ENCODE measurements at regions not wholly inside any gene's neighbourhood (a gene's known extent, or its start where the extent isn't known, plus 50 kb on each side); places are given as distances from the start of the nearest gene placed in this dataset.

DNA sequence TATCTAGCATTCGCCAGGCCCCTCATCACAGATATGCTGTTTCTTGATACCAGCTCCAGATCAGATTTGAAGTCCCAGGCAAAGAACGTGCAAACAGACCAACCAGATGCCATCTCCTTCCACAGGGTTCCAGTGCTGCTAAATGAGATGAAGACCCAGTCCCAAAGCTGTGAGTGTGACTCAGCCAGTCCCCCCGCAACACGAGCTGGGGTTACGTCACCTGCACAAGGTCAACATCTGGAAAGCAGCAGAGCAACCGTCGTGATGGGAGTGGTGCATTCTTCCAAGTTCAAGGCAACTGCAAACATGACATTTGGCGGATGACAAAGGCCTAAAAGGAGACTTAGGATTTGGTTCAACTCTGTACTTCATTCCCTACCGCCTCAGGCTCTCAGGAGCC, 69.6 kb upstream of the TIAM1 start:
- no peak overlapping the region for H2AFZ ChIP-seq (ENCODE audit: low read depth, low read length)
- no peak overlapping the region for H3K4me3 ChIP-seq (ENCODE audit: low read length)

DNA sequence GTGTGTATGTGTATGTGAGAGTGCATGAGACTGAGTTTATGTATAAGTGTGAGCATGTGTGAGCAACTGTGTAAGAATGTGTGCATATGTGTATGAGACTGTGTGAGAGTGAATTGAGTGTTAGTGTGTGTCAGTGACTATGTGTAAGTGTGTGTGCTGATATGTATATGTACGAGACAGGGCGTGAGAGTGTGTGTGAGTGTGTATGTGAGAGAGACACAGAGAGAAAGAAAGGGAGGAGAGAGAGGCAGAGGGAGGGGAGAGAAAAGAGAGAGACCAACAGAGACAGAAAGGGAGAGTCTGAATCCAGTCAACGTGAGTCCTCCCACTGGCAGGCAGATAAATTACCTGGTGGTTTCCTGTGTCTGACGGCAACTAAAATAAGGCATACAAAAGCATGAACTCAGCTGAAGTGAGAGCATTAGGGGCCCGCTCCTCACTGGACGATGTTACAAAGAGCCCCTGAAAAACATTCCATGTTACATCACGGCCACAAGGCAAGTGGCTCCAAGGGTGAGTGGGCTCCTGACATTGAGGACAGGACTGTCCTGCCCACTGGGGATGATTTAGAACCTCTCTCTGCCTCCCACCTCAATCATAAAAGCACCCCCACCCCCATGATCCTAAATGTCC, 66.6 kb upstream of the TIAM1 start:
- no peaks in the 10 kb centered on the region for H3K9me2 ChIP-seq (ENCODE audit: insufficient read depth, low read length)
- H3K4me2 ChIP-seq (ENCODE audit: low read length), result no peak overlapping the region
- TF ChIP-seq, protein P1, sequence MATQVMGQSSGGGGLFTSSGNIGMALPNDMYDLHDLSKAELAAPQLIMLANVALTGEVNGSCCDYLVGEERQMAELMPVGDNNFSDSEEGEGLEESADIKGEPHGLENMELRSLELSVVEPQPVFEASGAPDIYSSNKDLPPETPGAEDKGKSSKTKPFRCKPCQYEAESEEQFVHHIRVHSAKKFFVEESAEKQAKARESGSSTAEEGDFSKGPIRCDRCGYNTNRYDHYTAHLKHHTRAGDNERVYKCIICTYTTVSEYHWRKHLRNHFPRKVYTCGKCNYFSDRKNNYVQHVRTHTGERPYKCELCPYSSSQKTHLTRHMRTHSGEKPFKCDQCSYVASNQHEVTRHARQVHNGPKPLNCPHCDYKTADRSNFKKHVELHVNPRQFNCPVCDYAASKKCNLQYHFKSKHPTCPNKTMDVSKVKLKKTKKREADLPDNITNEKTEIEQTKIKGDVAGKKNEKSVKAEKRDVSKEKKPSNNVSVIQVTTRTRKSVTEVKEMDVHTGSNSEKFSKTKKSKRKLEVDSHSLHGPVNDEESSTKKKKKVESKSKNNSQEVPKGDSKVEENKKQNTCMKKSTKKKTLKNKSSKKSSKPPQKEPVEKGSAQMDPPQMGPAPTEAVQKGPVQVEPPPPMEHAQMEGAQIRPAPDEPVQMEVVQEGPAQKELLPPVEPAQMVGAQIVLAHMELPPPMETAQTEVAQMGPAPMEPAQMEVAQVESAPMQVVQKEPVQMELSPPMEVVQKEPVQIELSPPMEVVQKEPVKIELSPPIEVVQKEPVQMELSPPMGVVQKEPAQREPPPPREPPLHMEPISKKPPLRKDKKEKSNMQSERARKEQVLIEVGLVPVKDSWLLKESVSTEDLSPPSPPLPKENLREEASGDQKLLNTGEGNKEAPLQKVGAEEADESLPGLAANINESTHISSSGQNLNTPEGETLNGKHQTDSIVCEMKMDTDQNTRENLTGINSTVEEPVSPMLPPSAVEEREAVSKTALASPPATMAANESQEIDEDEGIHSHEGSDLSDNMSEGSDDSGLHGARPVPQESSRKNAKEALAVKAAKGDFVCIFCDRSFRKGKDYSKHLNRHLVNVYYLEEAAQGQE (IDR thresholded peaks at IDR 0.05; ENCODE audit: borderline replicate concordance), result no peak
- TF ChIP-seq EZH2 (IDR thresholded peaks at IDR 0.05; ENCODE audit: borderline replicate concordance, insufficient read depth, low read length, poor library complexity, severe bottlenecking) (no peak), RAD21 (conservative IDR thresholded peaks at IDR 0.05) (no peak), SMC3 (conservative IDR thresholded peaks at IDR 0.05; ENCODE audit: poor library complexity) (no peak), EP300 (conservative IDR thresholded peaks at IDR 0.05; ENCODE audit: poor library complexity, severe bottlenecking) (no peak), POLR2AphosphoS5 (IDR thresholded peaks at IDR 0.05) (no peak), TAF1 (IDR thresholded peaks at IDR 0.05; ENCODE audit: low read depth) (no peak), MXI1 (conservative IDR thresholded peaks at IDR 0.05; ENCODE audit: poor library complexity, severe bottlenecking) (no peak)
- TF ChIP-seq, protein P2, sequence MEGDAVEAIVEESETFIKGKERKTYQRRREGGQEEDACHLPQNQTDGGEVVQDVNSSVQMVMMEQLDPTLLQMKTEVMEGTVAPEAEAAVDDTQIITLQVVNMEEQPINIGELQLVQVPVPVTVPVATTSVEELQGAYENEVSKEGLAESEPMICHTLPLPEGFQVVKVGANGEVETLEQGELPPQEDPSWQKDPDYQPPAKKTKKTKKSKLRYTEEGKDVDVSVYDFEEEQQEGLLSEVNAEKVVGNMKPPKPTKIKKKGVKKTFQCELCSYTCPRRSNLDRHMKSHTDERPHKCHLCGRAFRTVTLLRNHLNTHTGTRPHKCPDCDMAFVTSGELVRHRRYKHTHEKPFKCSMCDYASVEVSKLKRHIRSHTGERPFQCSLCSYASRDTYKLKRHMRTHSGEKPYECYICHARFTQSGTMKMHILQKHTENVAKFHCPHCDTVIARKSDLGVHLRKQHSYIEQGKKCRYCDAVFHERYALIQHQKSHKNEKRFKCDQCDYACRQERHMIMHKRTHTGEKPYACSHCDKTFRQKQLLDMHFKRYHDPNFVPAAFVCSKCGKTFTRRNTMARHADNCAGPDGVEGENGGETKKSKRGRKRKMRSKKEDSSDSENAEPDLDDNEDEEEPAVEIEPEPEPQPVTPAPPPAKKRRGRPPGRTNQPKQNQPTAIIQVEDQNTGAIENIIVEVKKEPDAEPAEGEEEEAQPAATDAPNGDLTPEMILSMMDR (IDR thresholded peaks at IDR 0.05; ENCODE audit: poor library complexity, severe bottlenecking), result no peak
- H3K79me2 ChIP-seq (replicated peaks; ENCODE audit: insufficient read depth, low read length), result no peaks in the 10 kb centered on the region
- no peaks in the 10 kb centered on the region for H3K27me3 ChIP-seq (ENCODE audit: insufficient read depth, low read depth, low read length)
- no peaks in the 10 kb centered on the region for H3F3A ChIP-seq (ENCODE audit: insufficient read depth, low read length, poor library complexity, severe bottlenecking)
- no peak overlapping the region for H3K4me3 ChIP-seq (ENCODE audit: low read length)
- H3K9me3 ChIP-seq (ENCODE audit: low read length), result no peaks in the 10 kb centered on the region
- no peaks in the 10 kb centered on the region for H3K36me3 ChIP-seq (ENCODE audit: insufficient read depth, low read length)
- H3K27ac ChIP-seq (ENCODE audit: low read length), result no peak overlapping the region
- H2AFZ ChIP-seq (ENCODE audit: low read depth, low read length), result no peak overlapping the region
- no peak overlapping the region for H3K9ac ChIP-seq (ENCODE audit: low read length)
- H4K20me1 ChIP-seq (ENCODE audit: insufficient read depth), result no peaks in the 10 kb centered on the region

More for the DNA sequence above, 69.6 kb upstream of the TIAM1 start:
- Histone ChIP-seq H3K9me2 (ENCODE audit: insufficient read depth, low read length) (no peaks in the 10 kb centered on the region), H3K4me2 (ENCODE audit: low read length) (no peak overlapping the region), H3K9ac (ENCODE audit: low read length) (no peak overlapping the region), H3K36me3 (ENCODE audit: insufficient read depth, low read length) (no peaks in the 10 kb centered on the region), H3K27me3 (ENCODE audit: insufficient read depth, low read depth, low read length) (no peaks in the 10 kb centered on the region), H4K20me1 (ENCODE audit: insufficient read depth) (no peaks in the 10 kb centered on the region), H3F3A (ENCODE audit: insufficient read depth, low read length, poor library complexity, severe bottlenecking) (no peaks in the 10 kb centered on the region), H3K79me2 (replicated peaks; ENCODE audit: insufficient read depth, low read length) (no peaks in the 10 kb centered on the region), H3K27ac (ENCODE audit: low read length) (no peak overlapping the region), H3K9me3 (ENCODE audit: low read length) (no peaks in the 10 kb centered on the region)
- TF ChIP-seq POLR2AphosphoS5 (IDR thresholded peaks at IDR 0.05) (no peak), MXI1 (conservative IDR thresholded peaks at IDR 0.05; ENCODE audit: poor library complexity, severe bottlenecking) (no peak), RAD21 (conservative IDR thresholded peaks at IDR 0.05) (no peak), EZH2 (IDR thresholded peaks at IDR 0.05; ENCODE audit: borderline replicate concordance, insufficient read depth, low read length, poor library complexity, severe bottlenecking) (no peak), TAF1 (IDR thresholded peaks at IDR 0.05; ENCODE audit: low read depth) (no peak), SMC3 (conservative IDR thresholded peaks at IDR 0.05; ENCODE audit: poor library complexity) (no peak), EP300 (conservative IDR thresholded peaks at IDR 0.05; ENCODE audit: poor library complexity, severe bottlenecking) (no peak)
- TF ChIP-seq, protein P1 (IDR thresholded peaks at IDR 0.05; ENCODE audit: borderline replicate concordance), result no peak
- TF ChIP-seq, protein P2 (IDR thresholded peaks at IDR 0.05; ENCODE audit: poor library complexity, severe bottlenecking), result no peak

All from neural cell (in vitro differentiated cells).